Epithelial cell of esophagus (primary cell): ENCODE measurements at regions not wholly inside any gene's neighbourhood (a gene's known extent, or its start where the extent isn't known, plus 50 kb on each side); places are given as distances from the start of the nearest gene placed in this dataset.

ENCODE experiments used
- DNase-seq: peaks from one replicate; pipeline ENCODE4 v3.0.0; 2010; ENCODE audit warnings: low read depth
- H3K4me3 ChIP-seq: 2 replicates; pipeline ENCODE4 v1.5.1; 2011; ENCODE audit warnings: mild to moderate bottlenecking, low read length, control low read depth
- CTCF ChIP-seq: IDR thresholded peaks from 2 replicates; pipeline ENCODE4 v1.5.1; 2011; ENCODE audit warnings: low read depth, mild to moderate bottlenecking, low read length, control low read depth, inconsistent platforms; ENCODE audit not compliant: insufficient read depth; ENCODE audit errors: missing control alignments

GRCh38 chr6:30396833-30397479, 52.0 kb downstream of the RPP21 start:
- peak; percentile 65 for DNase-seq
- H3K4me3 ChIP-seq = no peak overlapping the region
- TF ChIP-seq CTCF = peak; percentile 77

- no peak overlapping the region for H3K4me3 ChIP-seq
- no peak for DNase-seq
- no peak for TF ChIP-seq CTCF
These were observed 52.7 kb downstream of the RPP21 start for GRCh38 chr6:30397697-30398096.

- no peak overlapping the region for H3K4me3 ChIP-seq
- no peak for TF ChIP-seq CTCF
- peak; percentile 81 for DNase-seq
These were observed 54.6 kb downstream of the RPP21 start for GRCh38 chr6:30399390-30400058.

- no peak for DNase-seq
- TF ChIP-seq CTCF = no peak
- no peak overlapping the region for H3K4me3 ChIP-seq
These were observed 61.0 kb downstream of the RPP21 start for GRCh38 chr6:30405934-30406333.

GRCh38 chr6:30409184-30409583, 64.2 kb downstream of the RPP21 start:
- no peak for DNase-seq
- H3K4me3 ChIP-seq = no peak overlapping the region
- no peak for TF ChIP-seq CTCF

GRCh38 chr6:30411515-30412207, 66.7 kb downstream of the RPP21 start:
- TF ChIP-seq CTCF = peak; percentile 88

More at GRCh38 chr6:30411515-30412207, 66.7 kb downstream of the RPP21 start:
- DNase-seq = peak; percentile 68
- no peak overlapping the region for H3K4me3 ChIP-seq
